Progenitor cell of endocrine pancreas (in vitro differentiated cells): ENCODE measurements at regions not wholly inside any gene's neighbourhood (a gene's known extent, or its start where the extent isn't known, plus 50 kb on each side); places are given as distances from the start of the nearest gene placed in this dataset.

Source experiments
- DNase-seq: peaks from one replicate; pipeline ENCODE4 v3.0.0; 2021; ENCODE audit warnings: low spot score; ENCODE audit not compliant: unreplicated experiment
- H3K27ac Mint-ChIP-seq: 2 replicates; pipeline ENCODE4 v1.8.0; 2021; ENCODE audit warnings: mild to moderate bottlenecking, moderate library complexity, mixed read lengths
- H3K27me3 Mint-ChIP-seq: 2 replicates; pipeline ENCODE4 v1.8.0; 2021; ENCODE audit warnings: mixed read lengths
- H3K36me3 Mint-ChIP-seq: 2 replicates; pipeline ENCODE4 v1.8.0; 2022; ENCODE audit warnings: mixed read lengths; ENCODE audit not compliant: insufficient read depth
- H3K4me1 Mint-ChIP-seq: 2 replicates; pipeline ENCODE4 v1.8.0; 2021; ENCODE audit warnings: low read depth, mixed read lengths
- H3K4me3 Mint-ChIP-seq: 2 replicates; pipeline ENCODE4 v1.8.0; 2021; ENCODE audit warnings: low read depth, mild to moderate bottlenecking, moderate library complexity, mixed read lengths
- H3K9me3 Mint-ChIP-seq: 2 replicates; pipeline ENCODE4 v1.8.0; 2021; ENCODE audit warnings: low read depth, mixed read lengths
- TF ChIP-seq, protein P1 (sequence below): fragments of 200-600 bp; sonication (generic); IDR thresholded peaks from one replicate; pipeline ENCODE4 v1.5.0; 2021; ENCODE audit warnings: antibody characterized with exemption, mild to moderate bottlenecking; ENCODE audit not compliant: unreplicated experiment

DNA sequence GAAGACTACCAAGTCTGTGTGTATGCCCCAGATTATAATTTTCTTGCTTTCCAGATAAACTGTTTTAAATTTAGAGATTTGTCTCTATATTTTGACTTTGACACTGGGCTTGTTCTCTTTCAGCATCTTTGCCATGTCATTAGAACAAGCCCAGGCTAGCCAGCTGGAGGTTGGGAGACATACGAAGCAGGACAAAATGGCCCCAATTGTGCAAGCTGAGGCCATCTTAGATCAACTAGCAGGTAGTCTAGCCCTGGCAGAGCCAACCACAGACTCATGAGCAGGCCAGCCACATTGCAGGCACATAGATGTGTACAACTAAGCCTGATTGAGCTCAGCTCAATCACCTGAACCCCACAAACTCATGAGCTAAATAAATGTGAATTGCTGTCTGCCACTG is 321.4 kb downstream of the ATP23 start:
- no peak overlapping the region for H3K4me3 Mint-ChIP-seq
- H3K36me3 Mint-ChIP-seq: no peaks in the 10 kb centered on the region
- TF ChIP-seq, protein P1, sequence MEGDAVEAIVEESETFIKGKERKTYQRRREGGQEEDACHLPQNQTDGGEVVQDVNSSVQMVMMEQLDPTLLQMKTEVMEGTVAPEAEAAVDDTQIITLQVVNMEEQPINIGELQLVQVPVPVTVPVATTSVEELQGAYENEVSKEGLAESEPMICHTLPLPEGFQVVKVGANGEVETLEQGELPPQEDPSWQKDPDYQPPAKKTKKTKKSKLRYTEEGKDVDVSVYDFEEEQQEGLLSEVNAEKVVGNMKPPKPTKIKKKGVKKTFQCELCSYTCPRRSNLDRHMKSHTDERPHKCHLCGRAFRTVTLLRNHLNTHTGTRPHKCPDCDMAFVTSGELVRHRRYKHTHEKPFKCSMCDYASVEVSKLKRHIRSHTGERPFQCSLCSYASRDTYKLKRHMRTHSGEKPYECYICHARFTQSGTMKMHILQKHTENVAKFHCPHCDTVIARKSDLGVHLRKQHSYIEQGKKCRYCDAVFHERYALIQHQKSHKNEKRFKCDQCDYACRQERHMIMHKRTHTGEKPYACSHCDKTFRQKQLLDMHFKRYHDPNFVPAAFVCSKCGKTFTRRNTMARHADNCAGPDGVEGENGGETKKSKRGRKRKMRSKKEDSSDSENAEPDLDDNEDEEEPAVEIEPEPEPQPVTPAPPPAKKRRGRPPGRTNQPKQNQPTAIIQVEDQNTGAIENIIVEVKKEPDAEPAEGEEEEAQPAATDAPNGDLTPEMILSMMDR: no peak
- H3K27ac Mint-ChIP-seq: no peak overlapping the region
- no peak for DNase-seq
- no peaks in the 10 kb centered on the region for H3K27me3 Mint-ChIP-seq
- no peaks in the 10 kb centered on the region for H3K4me1 Mint-ChIP-seq
- H3K9me3 Mint-ChIP-seq: peaks cover 6% of the 10 kb centered on the region

DNA sequence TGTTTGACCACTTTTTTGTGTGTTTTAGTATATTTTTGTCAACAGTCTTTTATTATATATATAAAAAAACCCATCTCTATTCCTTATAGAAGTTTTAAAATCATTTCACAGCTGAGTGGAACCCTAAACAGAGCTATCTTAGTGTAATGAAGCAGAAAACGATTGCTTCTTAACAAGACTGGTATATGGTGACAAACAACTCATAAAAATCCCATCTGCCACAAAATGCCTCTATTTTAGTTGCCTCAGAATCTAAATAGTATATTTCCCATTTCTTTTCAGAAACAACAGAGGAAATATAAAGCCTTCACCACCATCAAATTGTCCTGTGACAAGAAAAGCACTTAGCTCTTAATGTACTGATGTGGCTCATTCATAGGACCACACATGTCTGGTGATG is 322.4 kb downstream of the ATP23 start:
- Mint-ChIP-seq H3K27me3 (no peaks in the 10 kb centered on the region), H3K4me1 (no peaks in the 10 kb centered on the region), H3K36me3 (no peaks in the 10 kb centered on the region), H3K9me3 (peaks cover 6% of the 10 kb centered on the region), H3K27ac (no peak overlapping the region), H3K4me3 (no peak overlapping the region)
- no peak for DNase-seq
- TF ChIP-seq, protein P1: no peak

DNA sequence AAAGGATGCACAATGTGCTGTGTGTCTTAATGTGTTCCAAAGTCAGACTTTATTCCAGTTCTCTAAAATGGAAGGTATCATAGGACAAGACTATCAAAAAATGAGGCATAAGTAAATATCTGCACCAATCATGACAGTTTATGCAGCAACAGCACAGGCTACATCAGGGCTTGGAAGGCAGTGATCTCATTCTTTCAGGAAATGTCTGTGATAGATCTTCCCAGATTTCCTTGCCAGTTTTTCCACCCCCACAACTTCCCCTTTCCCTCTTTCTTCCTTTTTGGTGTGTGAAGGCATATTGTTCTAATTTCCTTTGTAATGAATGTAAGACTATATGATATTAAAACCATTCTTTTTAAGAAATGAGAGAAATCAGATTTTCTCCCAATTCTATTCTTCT is 326.7 kb downstream of the ATP23 start:
- no peak for DNase-seq
- Mint-ChIP-seq H3K27me3 (no peaks in the 10 kb centered on the region), H3K9me3 (peaks cover 6% of the 10 kb centered on the region), H3K36me3 (no peaks in the 10 kb centered on the region), H3K4me3 (no peak overlapping the region), H3K4me1 (no peaks in the 10 kb centered on the region), H3K27ac (no peak overlapping the region)
- TF ChIP-seq, protein P1: no peak

DNA sequence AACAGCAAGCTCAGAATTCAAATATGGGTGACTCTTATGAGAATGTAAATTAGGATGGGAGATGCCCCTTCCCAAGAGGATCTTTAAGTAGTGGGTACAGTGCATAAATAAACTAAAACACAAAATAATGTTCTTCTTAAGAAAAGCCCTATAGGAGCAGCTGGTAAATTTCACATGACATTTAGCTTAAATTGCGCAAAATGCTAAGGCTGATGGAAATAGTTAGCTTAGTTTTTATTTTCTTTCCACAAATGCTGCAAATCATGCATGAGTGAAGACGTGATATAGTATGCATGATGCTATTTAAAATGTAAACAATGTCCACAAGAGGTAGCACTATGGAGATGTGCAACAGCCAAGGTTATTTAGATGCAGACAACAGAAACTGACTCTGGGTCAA is 328.1 kb downstream of the ATP23 start:
- peaks cover 6% of the 10 kb centered on the region for H3K9me3 Mint-ChIP-seq
- TF ChIP-seq, protein P1: no peak
- H3K4me3 Mint-ChIP-seq: no peak overlapping the region
- no peak overlapping the region for H3K27ac Mint-ChIP-seq
- H3K27me3 Mint-ChIP-seq: no peaks in the 10 kb centered on the region
- no peak for DNase-seq
- no peaks in the 10 kb centered on the region for H3K4me1 Mint-ChIP-seq
- no peaks in the 10 kb centered on the region for H3K36me3 Mint-ChIP-seq

DNA sequence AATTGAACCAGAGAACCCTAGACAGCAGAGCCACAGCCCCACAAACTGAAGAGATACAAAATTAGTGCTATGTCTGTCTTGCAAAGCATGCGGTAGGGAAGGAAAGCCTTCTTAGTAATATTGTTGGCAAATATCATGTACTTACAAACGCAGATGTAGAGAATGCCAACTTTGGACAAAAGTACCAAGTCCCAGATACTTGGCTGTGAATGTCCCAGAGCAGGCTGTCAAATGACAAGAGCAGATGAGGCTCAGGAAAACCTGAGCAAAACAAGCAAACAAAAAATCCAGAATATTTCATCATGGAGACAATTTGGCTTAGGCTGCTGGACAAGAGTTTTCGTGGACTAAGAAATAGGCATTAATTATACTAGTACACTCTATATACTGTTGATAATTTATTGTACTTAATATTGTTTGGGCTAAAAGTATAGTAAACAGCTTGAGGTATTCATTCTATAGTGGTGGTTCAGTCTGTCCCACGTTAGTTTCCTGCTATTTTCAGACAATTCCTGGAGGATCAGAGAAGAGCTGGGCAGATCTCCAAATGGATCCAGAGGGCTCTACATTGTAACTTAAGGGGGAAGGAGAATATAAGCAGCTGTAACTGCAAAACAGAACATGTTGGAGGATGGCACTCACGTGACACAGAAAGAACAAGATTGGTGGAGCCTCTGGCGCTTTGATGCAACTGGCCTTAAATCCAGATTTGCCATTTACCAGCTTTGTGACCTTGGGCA is 329.8 kb downstream of the ATP23 start:
- Mint-ChIP-seq H3K9me3 (peaks cover 3% of the 10 kb centered on the region), H3K4me3 (no peak overlapping the region), H3K4me1 (no peaks in the 10 kb centered on the region), H3K27me3 (no peaks in the 10 kb centered on the region), H3K27ac (no peak overlapping the region), H3K36me3 (no peaks in the 10 kb centered on the region)
- DNase-seq: no peak
- TF ChIP-seq, protein P1: no peak
